Skeletal muscle satellite cell (primary cell): ENCODE measurements at regions not wholly inside any gene's neighbourhood (a gene's known extent, or its start where the extent isn't known, plus 50 kb on each side); places are given as distances from the start of the nearest gene placed in this dataset.
"Not testable (repeated sequence)": the region's sequence is repeated elsewhere in the genome, so short reads cannot be mapped to it uniquely, and the experiment has no call there.

Source experiments
- H3K27me3 ChIP-seq: 2 replicates; pipeline ENCODE4 v1.7.0; 2013; ENCODE audit warnings: low read length; ENCODE audit not compliant: control insufficient read depth, insufficient read depth
- H3K36me3 ChIP-seq: 2 replicates; pipeline ENCODE4 v1.7.0; 2013; ENCODE audit warnings: mild to moderate bottlenecking, control low read depth, low read length; ENCODE audit not compliant: insufficient read depth
- H3K4me1 ChIP-seq: 2 replicates; pipeline ENCODE4 v1.7.0; 2013; ENCODE audit warnings: low read length; ENCODE audit not compliant: control insufficient read depth, insufficient read depth
- H3K4me2 ChIP-seq: 2 replicates; pipeline ENCODE4 v1.7.0; 2013; ENCODE audit warnings: mild to moderate bottlenecking, low read length
- H3K4me3 ChIP-seq: 2 replicates; pipeline ENCODE4 v1.7.0; 2013; ENCODE audit warnings: low read length
- H3K9ac ChIP-seq: 2 replicates; pipeline ENCODE4 v1.7.0; 2013; ENCODE audit warnings: mild to moderate bottlenecking, low read depth, low read length, moderate library complexity
- H3K9me3 ChIP-seq: replicated peaks from 2 replicates; pipeline ENCODE4 v1.7.0; 2013; ENCODE audit warnings: mild to moderate bottlenecking, control low read depth, low read length

- no peak overlapping the region for H3K4me2 ChIP-seq
- H3K27me3 ChIP-seq: no peaks in the 10 kb centered on the region
- no peaks in the 10 kb centered on the region for H3K36me3 ChIP-seq
- H3K4me1 ChIP-seq: peaks cover 37% of the 10 kb centered on the region
- H3K9ac ChIP-seq: no peak overlapping the region
- no peaks in the 10 kb centered on the region for H3K9me3 ChIP-seq
- H3K4me3 ChIP-seq: no peak overlapping the region
Measured at GRCh38 chr1:224541901-224542630, 74.1 kb upstream of the CNIH3 start.

- peaks cover 37% of the 10 kb centered on the region for H3K4me1 ChIP-seq
- peak overlapping the region; percentile 18 for H3K4me3 ChIP-seq
- H3K4me2 ChIP-seq: peak overlapping the region; percentile 38
- no peaks in the 10 kb centered on the region for H3K9me3 ChIP-seq
- no peaks in the 10 kb centered on the region for H3K36me3 ChIP-seq
- H3K9ac ChIP-seq: peak overlapping the region; percentile 29
- no peaks in the 10 kb centered on the region for H3K27me3 ChIP-seq
Measured at GRCh38 chr1:224542783-224543440, 73.2 kb upstream of the CNIH3 start.

GRCh38 chr1:224543453-224543852 is 72.7 kb upstream of the CNIH3 start:
- peak overlapping the region; percentile 38 for H3K4me2 ChIP-seq
- H3K27me3 ChIP-seq: no peaks in the 10 kb centered on the region
- peaks cover 37% of the 10 kb centered on the region for H3K4me1 ChIP-seq
- no peaks in the 10 kb centered on the region for H3K36me3 ChIP-seq
- H3K9me3 ChIP-seq: no peaks in the 10 kb centered on the region
- H3K4me3 ChIP-seq: peak overlapping the region; percentile 18
- H3K9ac ChIP-seq: peak overlapping the region; percentile 29

GRCh38 chr1:224544346-224545110 is 71.6 kb upstream of the CNIH3 start:
- no peak overlapping the region for H3K4me3 ChIP-seq
- no peaks in the 10 kb centered on the region for H3K27me3 ChIP-seq
- no peak overlapping the region for H3K9ac ChIP-seq
- H3K4me1 ChIP-seq: peaks cover 37% of the 10 kb centered on the region
- H3K36me3 ChIP-seq: no peaks in the 10 kb centered on the region
- H3K9me3 ChIP-seq: no peaks in the 10 kb centered on the region
- no peak overlapping the region for H3K4me2 ChIP-seq

- no peaks in the 10 kb centered on the region for H3K27me3 ChIP-seq
- H3K4me2 ChIP-seq: no peak overlapping the region
- no peaks in the 10 kb centered on the region for H3K9me3 ChIP-seq
- H3K4me3 ChIP-seq: no peak overlapping the region
- H3K4me1 ChIP-seq: peaks cover 31% of the 10 kb centered on the region
- no peaks in the 10 kb centered on the region for H3K36me3 ChIP-seq
- H3K9ac ChIP-seq: no peak overlapping the region
Measured at GRCh38 chr1:224545571-224545970, 70.5 kb upstream of the CNIH3 start.

GRCh38 chr1:224548676-224549075 is 67.4 kb upstream of the CNIH3 start:
- peaks cover 5% of the 10 kb centered on the region for H3K4me1 ChIP-seq
- H3K4me3 ChIP-seq: no peak overlapping the region
- H3K4me2 ChIP-seq: no peak overlapping the region
- no peak overlapping the region for H3K9ac ChIP-seq
- H3K27me3 ChIP-seq: no peaks in the 10 kb centered on the region
- H3K9me3 ChIP-seq: no peaks in the 10 kb centered on the region
- no peaks in the 10 kb centered on the region for H3K36me3 ChIP-seq

- not testable (repeated sequence) for H3K36me3 ChIP-seq, H3K4me3 ChIP-seq, H3K27me3 ChIP-seq, H3K9ac ChIP-seq, H3K4me1 ChIP-seq, H3K9me3 ChIP-seq, H3K4me2 ChIP-seq
Measured at GRCh38 chr1:224551189-224551588, 64.9 kb upstream of the CNIH3 start.

- H3K4me3 ChIP-seq: no peak overlapping the region
Measured at GRCh38 chr1:224554056-224554455, 62.1 kb upstream of the CNIH3 start.

GRCh38 chr1:224554620-224555259 is 61.4 kb upstream of the CNIH3 start:
- H3K27me3 ChIP-seq: no peaks in the 10 kb centered on the region
- no peak overlapping the region for H3K4me3 ChIP-seq
- peaks cover 2% of the 10 kb centered on the region for H3K4me1 ChIP-seq
- H3K9ac ChIP-seq: no peak overlapping the region
- H3K36me3 ChIP-seq: no peaks in the 10 kb centered on the region
- no peaks in the 10 kb centered on the region for H3K9me3 ChIP-seq
- no peak overlapping the region for H3K4me2 ChIP-seq

More at GRCh38 chr1:224554056-224554455, 62.1 kb upstream of the CNIH3 start:
- no peak overlapping the region for H3K9ac ChIP-seq
- H3K4me1 ChIP-seq: no peaks in the 10 kb centered on the region
- no peaks in the 10 kb centered on the region for H3K36me3 ChIP-seq
- H3K9me3 ChIP-seq: no peaks in the 10 kb centered on the region
- no peaks in the 10 kb centered on the region for H3K27me3 ChIP-seq
- H3K4me2 ChIP-seq: no peak overlapping the region

- H3K9me3 ChIP-seq: no peaks in the 10 kb centered on the region
- H3K4me1 ChIP-seq: peaks cover 24% of the 10 kb centered on the region
- no peak overlapping the region for H3K9ac ChIP-seq
- H3K4me2 ChIP-seq: no peak overlapping the region
- H3K27me3 ChIP-seq: no peaks in the 10 kb centered on the region
- no peak overlapping the region for H3K4me3 ChIP-seq
- no peaks in the 10 kb centered on the region for H3K36me3 ChIP-seq
Measured at GRCh38 chr1:224558904-224559303, 57.2 kb upstream of the CNIH3 start.

GRCh38 chr1:224559981-224560728 is 56.0 kb upstream of the CNIH3 start:
- Histone ChIP-seq H3K27me3 (no peaks in the 10 kb centered on the region), H3K4me3 (no peak overlapping the region), H3K4me1 (peaks cover 35% of the 10 kb centered on the region), H3K9ac (no peak overlapping the region), H3K36me3 (no peaks in the 10 kb centered on the region), H3K4me2 (peak overlapping the region; percentile 41), H3K9me3 (no peaks in the 10 kb centered on the region)
